Activated CD8-positive, alpha-beta memory T cell treated with anti-CD3 and anti-CD28 coated beads, Interleukin-2, amount 10 ng/mL, durations not matched to agents 7 days and 5 days (primary cell): ENCODE measurements at regions not wholly inside any gene's neighbourhood (a gene's known extent, or its start where the extent isn't known, plus 50 kb on each side); places are given as distances from the start of the nearest gene placed in this dataset.
A peak's percentile ranks its signal among the peaks of the same experiment; 100 is the strongest.
"Not testable (repeated sequence)": the region's sequence is repeated elsewhere in the genome, so short reads cannot be mapped to it uniquely, and the experiment has no call there.

Source experiments
- ATAC-seq: fragments of 150-1000 bp; cut with Tn5 transposase; one replicate; pipeline ENCODE4 v1.10.0; 2021; ENCODE audit warnings: moderate library complexity
- CTCF ChIA-PET: fragments of 350-600 bp; sonication (Branson Sonifier 250); formaldehyde crosslinking; loops from one replicate; lab custom pipeline; 2021; ENCODE audit warnings: antibody characterized with exemption; lab: Charles Lee
- DNase-seq: peaks from one replicate; pipeline ENCODE4 v3.0.0-alpha.2; 2020
- H3K27ac Mint-ChIP-seq: one replicate; pipeline ENCODE4 v1.8.0; 2021; ENCODE audit warnings: mild to moderate bottlenecking, mixed read lengths
- H3K27me3 Mint-ChIP-seq: one replicate; pipeline ENCODE4 v1.8.0; 2021; ENCODE audit warnings: mixed read lengths
- H3K36me3 Mint-ChIP-seq: one replicate; pipeline ENCODE4 v1.8.0; 2021; ENCODE audit warnings: mild to moderate bottlenecking, mixed read lengths
- H3K4me1 Mint-ChIP-seq: one replicate; pipeline ENCODE4 v1.8.0; 2021; ENCODE audit warnings: mixed read lengths
- H3K4me3 Mint-ChIP-seq: one replicate; pipeline ENCODE4 v1.8.0; 2021; ENCODE audit warnings: mild to moderate bottlenecking, moderate library complexity, mixed read lengths
- H3K9me3 Mint-ChIP-seq: one replicate; pipeline ENCODE4 v1.8.0; 2022; ENCODE audit warnings: low read depth, mixed read lengths

- H3K9me3 Mint-ChIP-seq, CTCF ChIA-PET, H3K27ac Mint-ChIP-seq, DNase-seq, H3K4me1 Mint-ChIP-seq, H3K27me3 Mint-ChIP-seq, H3K36me3 Mint-ChIP-seq, ATAC-seq, H3K4me3 Mint-ChIP-seq: not testable (repeated sequence)
These were observed 94.1 kb upstream of the NOTCH2NLA start for GRCh38 chr1:146322893-146323292.

GRCh38 chr1:146318715-146319114 lies 89.9 kb upstream of the NOTCH2NLA start:
- H3K27me3 Mint-ChIP-seq, ATAC-seq, H3K4me1 Mint-ChIP-seq, H3K27ac Mint-ChIP-seq, CTCF ChIA-PET, H3K36me3 Mint-ChIP-seq, H3K9me3 Mint-ChIP-seq, H3K4me3 Mint-ChIP-seq, DNase-seq: not testable (repeated sequence)

- H3K4me3 Mint-ChIP-seq, H3K27ac Mint-ChIP-seq, H3K36me3 Mint-ChIP-seq, DNase-seq, H3K27me3 Mint-ChIP-seq, H3K9me3 Mint-ChIP-seq, ATAC-seq, H3K4me1 Mint-ChIP-seq, CTCF ChIA-PET: not testable (repeated sequence)
These were observed 89.0 kb upstream of the NOTCH2NLA start for GRCh38 chr1:146317785-146318184.

GRCh38 chr1:146314449-146315246 lies 85.8 kb upstream of the NOTCH2NLA start:
- H3K9me3 Mint-ChIP-seq, CTCF ChIA-PET, H3K36me3 Mint-ChIP-seq, H3K4me1 Mint-ChIP-seq, DNase-seq, ATAC-seq, H3K27me3 Mint-ChIP-seq, H3K4me3 Mint-ChIP-seq, H3K27ac Mint-ChIP-seq: not testable (repeated sequence)

GRCh38 chr1:146310579-146310978 lies 81.8 kb upstream of the NOTCH2NLA start:
- CTCF ChIA-PET, H3K9me3 Mint-ChIP-seq, DNase-seq, H3K4me3 Mint-ChIP-seq, ATAC-seq, H3K36me3 Mint-ChIP-seq, H3K4me1 Mint-ChIP-seq, H3K27me3 Mint-ChIP-seq, H3K27ac Mint-ChIP-seq: not testable (repeated sequence)

GRCh38 chr1:146309427-146309826 lies 80.6 kb upstream of the NOTCH2NLA start:
- H3K27me3 Mint-ChIP-seq, DNase-seq, H3K4me3 Mint-ChIP-seq, H3K36me3 Mint-ChIP-seq, H3K27ac Mint-ChIP-seq, H3K9me3 Mint-ChIP-seq, CTCF ChIA-PET, H3K4me1 Mint-ChIP-seq, ATAC-seq: not testable (repeated sequence)

- H3K27ac Mint-ChIP-seq, H3K4me3 Mint-ChIP-seq, DNase-seq, H3K27me3 Mint-ChIP-seq, CTCF ChIA-PET, H3K36me3 Mint-ChIP-seq, H3K4me1 Mint-ChIP-seq, H3K9me3 Mint-ChIP-seq: not testable (repeated sequence)
- peak; percentile 30 for ATAC-seq
These were observed 80.1 kb upstream of the NOTCH2NLA start for GRCh38 chr1:146308892-146309291.

GRCh38 chr1:146308152-146308551 lies 79.3 kb upstream of the NOTCH2NLA start:
- H3K36me3 Mint-ChIP-seq, H3K4me3 Mint-ChIP-seq, DNase-seq, H3K9me3 Mint-ChIP-seq, H3K4me1 Mint-ChIP-seq, H3K27ac Mint-ChIP-seq, H3K27me3 Mint-ChIP-seq, CTCF ChIA-PET: not testable (repeated sequence)
- ATAC-seq, result peak; percentile 61

- CTCF ChIA-PET, DNase-seq, H3K4me1 Mint-ChIP-seq, H3K9me3 Mint-ChIP-seq, H3K27me3 Mint-ChIP-seq, H3K4me3 Mint-ChIP-seq, H3K36me3 Mint-ChIP-seq, H3K27ac Mint-ChIP-seq: not testable (repeated sequence)
- ATAC-seq, result peak; percentile 91
These were observed 78.8 kb upstream of the NOTCH2NLA start for GRCh38 chr1:146307632-146308031.

GRCh38 chr1:146306651-146307050 lies 77.8 kb upstream of the NOTCH2NLA start:
- ATAC-seq, CTCF ChIA-PET, H3K4me3 Mint-ChIP-seq: not testable (repeated sequence)

GRCh38 chr1:146305442-146305841 lies 76.6 kb upstream of the NOTCH2NLA start:
- H3K27ac Mint-ChIP-seq, H3K4me1 Mint-ChIP-seq, H3K27me3 Mint-ChIP-seq, H3K9me3 Mint-ChIP-seq, ATAC-seq, CTCF ChIA-PET, H3K36me3 Mint-ChIP-seq, DNase-seq, H3K4me3 Mint-ChIP-seq: not testable (repeated sequence)

More at GRCh38 chr1:146306651-146307050, 77.8 kb upstream of the NOTCH2NLA start:
- not testable (repeated sequence) for H3K4me1 Mint-ChIP-seq, H3K9me3 Mint-ChIP-seq, H3K36me3 Mint-ChIP-seq, H3K27ac Mint-ChIP-seq, DNase-seq, H3K27me3 Mint-ChIP-seq

- ATAC-seq, result peak; percentile 95
- H3K27me3 Mint-ChIP-seq, H3K27ac Mint-ChIP-seq, CTCF ChIA-PET, H3K4me1 Mint-ChIP-seq, H3K36me3 Mint-ChIP-seq, H3K4me3 Mint-ChIP-seq, DNase-seq, H3K9me3 Mint-ChIP-seq: not testable (repeated sequence)
These were observed 69.7 kb upstream of the NOTCH2NLA start for GRCh38 chr1:146298575-146298897.

- DNase-seq, H3K27me3 Mint-ChIP-seq, H3K36me3 Mint-ChIP-seq, H3K4me3 Mint-ChIP-seq, H3K27ac Mint-ChIP-seq, CTCF ChIA-PET, H3K9me3 Mint-ChIP-seq, H3K4me1 Mint-ChIP-seq: not testable (repeated sequence)
- peak; percentile 77 for ATAC-seq
These were observed 69.2 kb upstream of the NOTCH2NLA start for GRCh38 chr1:146297781-146298574.
